SK-N-SH (cell line): ENCODE measurements at regions not wholly inside any gene's neighbourhood (a gene's known extent, or its start where the extent isn't known, plus 50 kb on each side); places are given as distances from the start of the nearest gene placed in this dataset.

ENCODE experiments used
- CHD2 ChIP-seq: fragments of 150-350 bp; IDR thresholded peaks from 2 replicates; pipeline ENCODE4 v1.6.1; 2018; ENCODE audit warnings: low read length; ENCODE audit not compliant: partially characterized antibody
- CTCF ChIP-seq: fragments of 200-600 bp; sonication (generic); IDR thresholded peaks from 2 replicates; pipeline ENCODE4 v1.6.1; 2017; ENCODE audit warnings: antibody characterized with exemption, mild to moderate bottlenecking, moderate library complexity
- EP300 ChIP-seq, 2 experiments: IDR thresholded peaks; 2 replicates each; pipeline versions ENCODE4 v1.4.0 to v1.6.1; 2012; ENCODE audit warnings: borderline replicate concordance in 1 of 2, low read depth in 1 of 2, low read length in 1 of 2
- EZH2phosphoT487 ChIP-seq: fragments of 200-600 bp; sonication (generic); IDR thresholded peaks from 2 replicates; pipeline ENCODE4 v1.6.1; 2017; ENCODE audit warnings: low read depth, mixed run types, mild to moderate bottlenecking, antibody characterized with exemption, moderate library complexity, borderline replicate concordance
- JUND ChIP-seq: IDR thresholded peaks from 2 replicates; pipeline ENCODE4 v1.4.0; 2012
- MXI1 ChIP-seq: IDR thresholded peaks from 2 replicates; pipeline ENCODE4 v1.6.1; 2012; ENCODE audit warnings: mild to moderate bottlenecking, low read depth, low read length, improper control_type of control experiment
- POLR2AphosphoS5 ChIP-seq: IDR thresholded peaks from 2 replicates; pipeline ENCODE4 v1.6.1; 2012; ENCODE audit warnings: low read depth, low read length
- RAD21 ChIP-seq: IDR thresholded peaks from 2 replicates; pipeline ENCODE4 v1.6.1; 2012; ENCODE audit warnings: mild to moderate bottlenecking, low read length
- REST ChIP-seq: IDR thresholded peaks from 2 replicates; pipeline ENCODE4 v1.6.1; 2012; ENCODE audit warnings: mild to moderate bottlenecking, low read depth, low read length, moderate library complexity
- SMC3 ChIP-seq: IDR thresholded peaks from 2 replicates; pipeline ENCODE4 v1.6.1; 2012; ENCODE audit warnings: low read depth, low read length, improper control_type of control experiment
- TEAD4 ChIP-seq: IDR thresholded peaks from 2 replicates; pipeline ENCODE4 v1.4.0; 2012; ENCODE audit warnings: mild to moderate bottlenecking, borderline replicate concordance; ENCODE audit not compliant: insufficient read depth
- USF2 ChIP-seq: fragments of 150-350 bp; IDR thresholded peaks from 2 replicates; pipeline ENCODE4 v1.6.1; 2017; ENCODE audit warnings: antibody characterized with exemption, low read length, low read depth, borderline replicate concordance
- YY1 ChIP-seq: IDR thresholded peaks from 2 replicates; pipeline ENCODE4 v1.4.0; 2012; ENCODE audit warnings: low read depth, mild to moderate bottlenecking

- TF ChIP-seq EP300 (IDR thresholded peaks at IDR 0.05; ENCODE audit: borderline replicate concordance in 1 of 2, low read depth in 1 of 2, low read length in 1 of 2) (no peak), USF2 (no peak), POLR2AphosphoS5 (no peak), CTCF (no peak), JUND (no peak), MXI1 (no peak), EZH2phosphoT487 (no peak), REST (no peak), RAD21 (no peak), CHD2 (no peak), SMC3 (no peak), YY1 (no peak), TEAD4 (no peak)
Observed at GRCh38 chr4:134787315-134787714, 585.7 kb upstream of the PABPC4L start.
